BJ (cell line): ENCODE measurements at regions not wholly inside any gene's neighbourhood (a gene's known extent, or its start where the extent isn't known, plus 50 kb on each side); places are given as distances from the start of the nearest gene placed in this dataset.

Source experiments
- CTCF ChIA-PET: fragments of 350-600 bp; formaldehyde crosslinking; extraction: SDS; loops from one replicate; lab custom pipeline; 2021; ENCODE audit warnings: antibody characterized with exemption, inconsistent platforms; lab: Yijun Ruan, JAX
- POLR2A ChIA-PET: fragments of 300-600 bp; sonication (Branson Sonifier 250); formaldehyde crosslinking; extraction: SDS; loops from one replicate; lab custom pipeline; 2021; ENCODE audit warnings: antibody characterized with exemption; lab: Charles Lee
- DNase-seq: peaks from one replicate; pipeline ENCODE4 v3.0.0-alpha.2; 2011; ENCODE audit warnings: low read depth
- H3K27me3 ChIP-seq: 2 replicates; pipeline ENCODE4 v1.6.0; 2011; ENCODE audit warnings: low read length; ENCODE audit not compliant: control insufficient read depth, insufficient read depth
- H3K36me3 ChIP-seq: 2 replicates; pipeline ENCODE4 v1.5.1; 2011; ENCODE audit warnings: low read length; ENCODE audit not compliant: control insufficient read depth, insufficient read depth
- H3K4me3 ChIP-seq: 2 replicates; pipeline ENCODE4 v1.5.1; 2011; ENCODE audit warnings: low read depth, mild to moderate bottlenecking, control low read depth, low read length
- CTCF ChIP-seq: IDR thresholded peaks from 2 replicates; pipeline ENCODE4 v1.5.1; 2011; ENCODE audit warnings: low read depth, mild to moderate bottlenecking, control low read depth, inconsistent platforms, low read length, moderate library complexity; ENCODE audit not compliant: insufficient read depth

GRCh38 chr1:192713921-192714320 is 78.0 kb downstream of the RGS13 start:
- CTCF ChIA-PET, result no interaction called here
- H3K27me3 ChIP-seq, result no peaks in the 10 kb centered on the region
- no peak overlapping the region for H3K4me3 ChIP-seq
- POLR2A ChIA-PET, result no interaction called here
- no peak for TF ChIP-seq CTCF
- no peaks in the 10 kb centered on the region for H3K36me3 ChIP-seq
- DNase-seq, result no peak

- POLR2A ChIA-PET, result no interaction called here
- no peaks in the 10 kb centered on the region for H3K27me3 ChIP-seq
- CTCF ChIA-PET, result interaction anchor here (0.5 kb wide), 1 partner anchor 18 kb away, joined by 3 read pairs; no protein-coding TSS in a partner anchor
- TF ChIP-seq CTCF, result no peak
- no peaks in the 10 kb centered on the region for H3K36me3 ChIP-seq
- DNase-seq, result no peak
- H3K4me3 ChIP-seq, result no peak overlapping the region
These were observed 84.2 kb upstream of the RGS2 start for GRCh38 chr1:192724670-192725069.

- no peak for TF ChIP-seq CTCF
- no peak overlapping the region for H3K4me3 ChIP-seq
- H3K27me3 ChIP-seq, result no peaks in the 10 kb centered on the region
- POLR2A ChIA-PET, result no interaction called here
- CTCF ChIA-PET, result no interaction called here
- no peak for DNase-seq
- H3K36me3 ChIP-seq, result no peaks in the 10 kb centered on the region
These were observed 81.9 kb upstream of the RGS2 start for GRCh38 chr1:192726820-192727504.

- POLR2A ChIA-PET, result no interaction called here
- no peak for TF ChIP-seq CTCF
- CTCF ChIA-PET, result interaction anchor here (0.9 to 1.3 kb wide), 3 partner anchors 7 to 35 kb away, joined by 3 to 4 read pairs (median 3); no protein-coding TSS in a partner anchor
- Histone ChIP-seq H3K27me3 (no peaks in the 10 kb centered on the region), H3K36me3 (no peaks in the 10 kb centered on the region), H3K4me3 (no peak overlapping the region)
- DNase-seq, result no peak
These were observed 79.3 kb upstream of the RGS2 start for GRCh38 chr1:192729500-192729899.

GRCh38 chr1:192730198-192730597 is 78.6 kb upstream of the RGS2 start:
- Histone ChIP-seq H3K27me3 (no peaks in the 10 kb centered on the region), H3K36me3 (no peaks in the 10 kb centered on the region), H3K4me3 (no peak overlapping the region)
- POLR2A ChIA-PET, result no interaction called here
- no peak for TF ChIP-seq CTCF
- DNase-seq, result peak; percentile 39
- CTCF ChIA-PET, result no interaction called here
